GM12801 (cell line): ENCODE measurements at regions not wholly inside any gene's neighbourhood (a gene's known extent, or its start where the extent isn't known, plus 50 kb on each side); places are given as distances from the start of the nearest gene placed in this dataset.

Experiments used
- CTCF ChIP-seq: IDR thresholded peaks from one replicate; pipeline ENCODE4 v1.5.1; 2011; ENCODE audit warnings: control low read depth; ENCODE audit not compliant: insufficient read length; ENCODE audit errors: extremely low read depth

- no peak for TF ChIP-seq CTCF
These were observed 509.6 kb upstream of the USP24 start for GRCh38 chr1:55724551-55725325.

DNA sequence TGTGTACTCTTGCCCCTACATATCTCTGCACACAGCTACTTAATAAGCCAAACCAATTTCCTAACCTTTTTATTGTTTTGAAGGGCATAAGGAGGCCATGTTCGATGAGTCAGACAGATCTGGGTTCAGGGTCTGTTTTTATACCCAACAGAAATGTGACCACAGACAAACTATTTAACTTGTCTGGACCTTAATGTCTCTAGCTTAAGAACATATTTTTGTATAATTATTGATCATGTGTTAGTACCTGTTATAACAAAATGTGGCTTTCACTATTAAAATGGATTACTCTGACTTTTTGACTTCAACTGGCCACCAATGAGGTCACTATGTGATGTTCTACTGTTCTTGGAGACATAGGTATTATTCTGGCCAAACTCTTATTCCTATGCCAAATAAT is 507.8 kb upstream of the USP24 start:
- no peak for TF ChIP-seq CTCF

DNA sequence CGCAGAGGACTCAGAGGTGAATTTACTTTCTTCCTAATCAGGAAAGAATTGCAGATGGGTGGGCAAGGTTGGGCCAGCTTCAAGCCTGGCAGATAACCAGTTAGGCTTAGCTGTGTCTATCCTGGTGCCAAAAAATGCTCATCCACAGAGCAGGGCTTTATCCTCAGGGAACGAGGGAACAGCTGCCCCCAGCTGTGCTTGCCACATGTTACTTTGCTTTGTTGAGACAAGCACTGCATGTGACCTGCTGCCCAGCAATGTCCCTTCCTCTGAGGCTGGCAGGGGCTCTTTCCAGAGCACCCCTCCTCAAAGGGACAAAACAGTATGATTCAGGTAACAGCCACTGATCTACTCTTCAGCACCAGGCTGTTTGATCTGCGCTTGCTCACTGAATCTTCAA is 505.1 kb upstream of the USP24 start:
- TF ChIP-seq CTCF, result no peak

GRCh38 chr1:55718758-55719671 is 503.9 kb upstream of the USP24 start:
- TF ChIP-seq CTCF, result no peak

GRCh38 chr1:55717111-55717510 is 501.9 kb upstream of the USP24 start:
- TF ChIP-seq CTCF, result no peak

- no peak for TF ChIP-seq CTCF
These were observed 501.4 kb upstream of the USP24 start for GRCh38 chr1:55716610-55717009.

DNA sequence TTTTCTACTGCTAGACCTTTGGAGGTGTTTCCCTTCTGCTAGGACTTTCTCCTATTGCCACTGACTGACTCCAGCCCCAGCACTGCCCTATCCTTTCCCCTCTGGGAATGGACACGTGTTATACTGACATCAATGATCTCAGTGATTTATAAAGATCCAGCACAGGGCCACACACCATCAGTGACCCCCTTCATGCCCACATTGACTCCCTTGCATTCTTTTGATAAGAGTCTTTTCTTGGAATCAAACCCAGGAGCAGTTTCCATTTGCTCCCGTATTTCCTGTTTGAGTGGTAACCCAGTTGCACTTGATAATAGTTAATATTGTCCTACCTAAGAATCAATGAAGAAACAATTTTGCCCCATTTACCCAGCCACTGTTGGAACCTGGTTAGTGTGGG is 501.0 kb upstream of the USP24 start:
- no peak for TF ChIP-seq CTCF
